ENCODE measurements at regions not wholly inside any gene's neighbourhood (a gene's known extent, or its start where the extent isn't known, plus 50 kb on each side); places are given as distances from the start of the nearest gene placed in this dataset.
"Not testable (repeated sequence)": the region's sequence is repeated elsewhere in the genome, so short reads cannot be mapped to it uniquely, and the experiment has no call there.

DNA sequence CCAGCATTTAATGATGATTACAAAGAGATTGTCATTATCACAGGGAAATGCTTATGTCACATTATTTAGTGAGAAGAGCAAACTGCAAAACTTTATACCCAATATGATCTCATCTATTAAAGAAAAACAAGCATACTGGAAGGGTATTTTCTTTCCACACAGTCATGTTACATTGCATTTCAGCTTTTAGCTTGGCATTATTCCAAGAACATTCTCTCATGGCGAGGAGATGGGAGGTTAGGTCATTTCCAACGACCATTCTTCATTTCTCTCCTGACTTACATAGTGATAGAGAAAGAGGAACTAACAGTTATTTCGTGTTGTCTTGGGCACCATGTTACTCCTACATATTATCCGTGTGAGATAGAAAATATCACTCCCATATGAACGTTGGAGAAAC, 309.4 kb upstream of the XYLT1 start:
- DNase-seq: no peak

DNA sequence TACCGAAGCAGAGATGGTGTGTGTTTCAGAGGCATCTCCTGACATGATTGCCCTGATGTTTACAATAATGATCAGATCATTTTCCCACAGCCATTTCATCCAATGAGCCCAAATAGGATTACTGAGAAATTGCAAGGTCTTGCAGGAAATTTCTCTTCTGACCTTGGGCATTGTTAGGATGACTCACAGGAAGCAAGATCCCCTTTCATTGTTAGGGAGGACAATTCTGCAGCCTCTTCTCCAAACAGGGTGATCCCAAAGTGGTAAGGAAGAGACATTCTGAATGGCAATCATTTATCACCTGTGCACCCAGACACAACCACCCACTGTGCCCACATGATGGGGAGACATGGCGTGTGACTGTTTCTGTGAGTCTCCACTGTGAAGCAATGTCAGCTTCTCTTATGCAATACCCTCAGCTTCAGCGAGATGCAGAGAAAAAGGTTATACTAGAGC, 306.7 kb upstream of the XYLT1 start:
- no peak for DNase-seq

DNA sequence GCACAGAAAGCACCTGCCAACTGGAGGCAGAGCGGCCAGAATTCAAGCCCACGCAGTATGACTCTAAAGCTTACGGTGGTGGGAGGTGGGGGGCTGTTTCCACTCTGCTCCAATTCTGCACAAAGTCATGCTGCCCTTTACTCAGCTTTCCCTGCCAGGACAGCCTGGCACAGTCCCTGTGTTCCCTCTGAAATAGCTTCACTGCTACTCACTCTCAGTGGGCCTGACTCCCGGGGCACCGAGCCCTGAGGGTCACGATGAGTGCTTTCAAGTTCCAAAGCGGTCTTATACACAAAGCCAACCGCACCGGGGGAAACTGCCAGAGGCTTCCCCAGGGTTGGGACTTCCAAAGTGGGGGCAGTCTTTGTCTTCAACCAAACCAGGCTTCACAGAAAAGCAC, 306.1 kb upstream of the XYLT1 start:
- no peak for DNase-seq

DNA sequence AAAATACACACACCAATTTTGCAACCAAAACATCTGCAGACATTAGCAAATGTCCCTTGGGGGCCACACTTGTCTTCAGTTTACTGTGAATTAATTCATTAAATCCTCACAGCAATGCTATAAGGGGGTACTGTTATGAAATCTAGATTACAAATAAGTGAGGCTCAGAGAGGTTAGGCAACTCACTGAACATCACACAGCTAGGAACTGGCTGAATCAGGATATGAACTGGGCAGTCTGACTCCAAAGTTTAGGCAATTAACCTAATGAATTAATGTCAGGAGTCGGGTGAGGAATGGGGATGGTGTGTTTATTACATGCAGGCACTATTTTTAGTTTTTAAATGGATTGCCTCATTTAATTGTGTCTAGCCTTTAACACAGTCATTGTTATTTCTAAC, 305.7 kb upstream of the XYLT1 start:
- no peak for DNase-seq

DNA sequence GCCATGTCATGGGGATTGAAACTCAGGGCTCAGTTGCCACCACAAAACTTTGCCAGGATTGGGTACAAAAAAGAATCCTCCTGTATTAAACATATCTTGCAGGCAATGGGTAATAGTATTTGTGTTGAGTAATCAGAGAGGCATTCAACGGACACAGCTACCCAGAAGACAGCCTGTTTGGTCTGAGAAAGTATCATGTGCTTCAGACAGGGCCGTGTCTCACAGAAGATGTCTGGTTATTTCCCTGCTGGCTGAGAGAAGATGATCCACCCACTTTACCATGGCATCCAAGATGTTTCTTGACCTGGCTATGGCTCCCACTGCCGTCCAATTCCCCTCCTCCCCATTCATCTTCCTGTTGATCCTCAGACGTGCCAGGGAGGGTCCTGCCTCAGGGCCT, 304.3 kb upstream of the XYLT1 start:
- DNase-seq: no peak

DNA sequence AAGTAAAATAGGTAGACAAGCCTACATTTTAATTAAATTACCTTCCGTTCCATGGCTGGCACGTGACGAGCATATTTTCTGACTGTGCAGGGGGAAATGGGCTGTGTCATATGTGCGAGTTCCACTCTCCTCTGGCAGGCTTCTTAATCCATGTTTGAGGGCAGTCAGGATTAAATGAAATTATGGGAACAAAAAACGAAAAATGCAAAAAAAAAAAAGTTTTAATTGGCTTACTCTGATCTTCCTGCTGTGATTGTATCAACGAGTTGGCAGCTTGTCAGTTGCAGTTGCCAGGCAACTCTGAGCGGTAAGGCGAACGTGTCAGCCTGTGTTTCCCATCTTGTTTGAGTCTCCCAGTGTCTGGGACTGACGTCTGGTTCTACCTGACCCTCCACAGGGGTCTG, 302.9 kb upstream of the XYLT1 start:
- DNase-seq: no peak

DNA sequence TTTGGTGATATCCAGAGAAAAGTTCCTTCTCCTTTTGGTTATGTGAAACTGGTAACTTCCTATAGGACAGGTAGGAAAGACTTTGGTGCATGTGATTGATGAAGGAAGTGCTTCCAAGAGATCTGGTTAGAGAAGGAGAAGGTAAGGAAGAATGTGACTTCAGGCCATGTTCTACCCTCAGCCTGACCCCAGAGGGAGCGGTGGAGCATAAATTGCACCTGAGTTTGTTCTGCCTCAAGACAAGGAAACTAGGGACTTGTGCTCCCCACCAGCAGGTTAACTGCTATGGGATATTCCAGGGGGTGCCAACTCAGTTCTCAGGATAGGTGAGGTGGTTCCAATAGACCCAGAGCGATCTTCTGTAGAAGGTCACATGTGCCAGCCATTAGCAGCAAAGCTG, 299.3 kb upstream of the XYLT1 start:
- no peak for DNase-seq

DNA sequence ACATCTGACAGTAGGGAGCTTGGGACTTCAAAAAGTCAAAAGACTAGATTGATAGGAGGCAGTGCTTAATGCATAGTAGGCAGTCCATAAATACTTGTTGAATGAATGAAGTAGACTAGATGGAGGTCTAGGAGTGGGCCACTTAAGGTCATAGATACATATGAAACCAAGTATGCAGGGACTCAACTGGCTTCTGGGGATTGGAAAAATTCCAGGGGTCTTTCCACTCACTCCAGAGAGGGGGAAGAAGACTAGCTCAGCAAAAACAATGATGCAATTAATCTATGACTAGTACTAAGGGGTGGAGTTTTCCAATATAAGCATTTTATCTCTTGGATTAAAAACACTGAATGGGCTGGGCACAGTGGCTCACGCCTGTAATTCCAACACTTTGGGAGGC, 298.3 kb upstream of the XYLT1 start:
- no peak for DNase-seq

DNA sequence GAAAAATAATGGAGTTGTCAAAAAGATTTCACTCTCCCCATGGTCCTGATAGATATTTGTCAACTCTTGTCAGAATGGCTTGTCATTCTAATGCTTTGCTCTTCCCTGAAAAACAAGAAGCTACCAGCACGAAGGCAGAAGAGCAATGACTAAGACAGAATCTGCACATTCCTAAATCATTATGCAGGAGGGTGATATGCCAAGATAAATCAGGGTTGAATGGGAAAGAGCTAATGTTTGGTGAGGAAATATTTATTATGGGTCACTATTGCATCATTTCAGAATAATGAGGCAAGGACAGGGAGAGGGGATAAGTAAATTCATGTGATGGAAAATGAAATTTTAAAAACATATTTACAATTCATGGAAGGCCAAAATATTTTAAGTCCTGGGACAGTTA, 297.5 kb upstream of the XYLT1 start:
- DNase-seq: no peak

DNA sequence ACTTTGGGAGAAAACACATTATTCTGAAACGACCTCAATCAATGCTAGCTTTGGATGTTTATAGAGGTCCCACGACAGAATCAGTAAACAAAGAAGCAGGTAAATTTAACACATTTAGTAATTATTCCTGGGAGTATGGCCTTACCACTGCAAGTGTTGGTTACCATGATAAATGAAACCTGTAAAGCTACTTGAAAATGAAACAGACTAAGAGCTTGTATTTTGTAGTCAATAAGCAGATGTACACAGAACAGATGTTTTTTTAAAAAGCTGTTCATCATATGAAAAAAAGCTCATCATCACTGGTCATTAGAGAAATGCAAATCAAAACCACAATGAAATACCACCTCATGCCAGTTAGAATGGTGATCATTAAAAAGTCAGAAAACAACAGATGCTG, 295.3 kb upstream of the XYLT1 start:
- DNase-seq: no peak

DNA sequence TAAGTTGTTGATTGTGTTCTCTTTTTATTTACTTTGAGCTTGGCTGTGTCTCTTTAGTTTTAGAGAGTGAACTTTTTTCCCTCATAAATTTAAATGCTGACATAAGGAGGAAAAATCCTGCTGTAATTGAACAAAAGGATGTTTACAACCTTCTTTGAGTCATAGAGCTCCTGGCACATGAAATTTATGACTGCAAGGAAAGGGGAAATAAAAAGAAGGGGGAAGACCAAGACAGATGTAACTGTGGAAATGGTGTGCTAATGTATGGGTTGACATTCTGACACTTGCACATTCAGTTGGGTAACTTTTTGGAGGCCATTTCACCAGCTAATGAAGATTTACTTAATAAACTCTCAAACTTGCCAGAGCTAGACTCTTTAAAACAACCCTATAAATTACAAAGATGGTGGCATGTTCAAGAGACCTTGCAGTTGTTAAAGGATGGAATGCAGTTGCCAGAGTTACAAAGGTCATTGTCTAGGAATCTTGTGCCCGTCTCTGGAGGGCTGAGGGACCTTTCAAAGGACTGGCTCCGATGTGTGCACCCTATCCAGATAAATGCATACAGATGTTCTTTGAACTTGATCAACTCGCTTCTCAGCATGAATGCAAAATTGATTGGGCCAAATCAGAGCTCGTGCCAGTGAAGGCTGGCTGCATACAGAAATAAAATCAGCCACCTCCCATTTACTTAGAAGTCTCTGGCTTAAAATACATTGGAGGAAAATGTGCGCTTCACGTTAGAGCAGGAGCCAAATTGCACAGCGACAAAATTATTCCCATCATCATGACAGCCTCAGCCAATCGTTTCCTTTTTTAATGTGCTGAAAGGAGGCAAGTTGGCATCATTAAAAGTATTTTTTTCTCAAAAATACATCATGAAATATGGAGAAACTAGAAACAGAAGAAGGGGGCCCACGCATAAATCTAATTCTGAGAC, 289.0 kb upstream of the XYLT1 start:
- no peak for DNase-seq

DNA sequence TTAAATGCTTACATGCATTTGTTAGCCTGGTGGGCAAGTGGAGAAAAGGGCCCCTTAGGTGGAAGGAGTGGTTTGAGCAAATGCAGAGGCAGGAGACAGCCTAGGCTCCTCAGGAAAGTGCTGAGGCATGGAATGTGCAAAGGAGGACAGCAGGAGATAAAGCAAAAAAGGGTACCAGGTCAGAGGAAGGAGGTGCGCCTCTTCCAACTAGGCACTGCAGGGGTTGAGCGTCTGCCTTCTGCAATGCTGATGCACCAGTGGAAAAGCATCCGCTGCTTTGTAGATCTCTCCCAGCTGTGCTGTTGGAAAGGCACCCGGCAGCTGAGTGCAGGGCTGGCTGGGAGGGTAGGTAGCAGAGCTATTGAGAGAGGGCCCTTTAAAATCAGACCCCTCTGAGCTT, 287.0 kb upstream of the XYLT1 start:
- no peak for DNase-seq

DNA sequence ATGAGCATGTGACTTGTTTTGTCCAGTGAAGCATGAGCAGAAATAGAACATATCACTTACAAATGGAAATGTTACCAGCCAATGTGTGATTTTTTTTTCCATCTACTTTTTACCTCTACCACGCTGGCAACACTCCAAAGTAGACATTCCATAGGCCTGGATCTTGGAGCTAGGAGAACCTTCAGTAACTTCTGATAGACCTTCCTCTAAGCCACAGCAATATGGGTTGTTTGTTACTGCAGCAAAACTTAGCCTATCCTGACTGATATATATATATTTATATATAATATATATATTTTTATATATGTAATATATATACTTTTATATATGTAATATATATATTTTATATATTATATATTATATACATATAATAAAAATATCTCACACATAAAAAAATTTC, 284.4 kb upstream of the XYLT1 start:
- DNase-seq: no peak

DNA sequence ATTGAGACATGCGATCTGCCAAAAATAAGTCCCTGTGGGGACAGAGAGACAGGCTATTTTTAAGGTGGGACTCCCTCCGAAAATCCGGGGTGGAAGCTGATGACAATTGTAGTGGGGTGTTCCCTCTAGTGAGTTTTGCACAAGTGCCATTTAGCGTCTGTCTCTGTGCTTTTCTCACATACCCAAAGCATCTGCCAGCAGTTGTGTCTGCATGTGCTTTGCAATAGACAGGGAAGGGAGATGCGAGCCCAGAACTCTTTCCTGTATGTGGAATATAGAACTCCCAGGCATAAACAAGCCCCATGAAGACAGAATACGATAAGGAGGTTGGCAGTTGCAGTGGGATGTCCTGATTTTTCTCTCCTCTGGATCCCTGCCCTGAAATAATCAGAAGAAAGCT, 282.7 kb upstream of the XYLT1 start:
- no peak for DNase-seq

DNA sequence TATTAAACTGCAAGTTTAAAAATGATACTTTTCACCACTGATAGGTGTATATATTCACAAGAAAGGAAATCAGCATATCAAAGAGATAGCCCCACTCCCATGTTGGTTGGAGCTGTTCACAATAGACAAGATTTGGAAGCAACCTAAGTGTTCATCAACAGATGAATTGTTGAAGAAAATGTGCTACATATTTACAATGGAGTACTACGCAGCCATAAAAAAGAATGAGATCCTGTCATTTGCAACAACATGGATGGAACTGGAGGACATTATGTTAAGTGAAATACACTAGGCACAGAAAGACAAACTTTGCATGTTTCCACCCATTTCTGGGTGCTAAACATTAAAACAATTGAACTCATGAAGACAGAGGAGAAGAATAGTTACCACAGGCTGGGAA, 278.9 kb upstream of the XYLT1 start:
- no peak for DNase-seq

DNA sequence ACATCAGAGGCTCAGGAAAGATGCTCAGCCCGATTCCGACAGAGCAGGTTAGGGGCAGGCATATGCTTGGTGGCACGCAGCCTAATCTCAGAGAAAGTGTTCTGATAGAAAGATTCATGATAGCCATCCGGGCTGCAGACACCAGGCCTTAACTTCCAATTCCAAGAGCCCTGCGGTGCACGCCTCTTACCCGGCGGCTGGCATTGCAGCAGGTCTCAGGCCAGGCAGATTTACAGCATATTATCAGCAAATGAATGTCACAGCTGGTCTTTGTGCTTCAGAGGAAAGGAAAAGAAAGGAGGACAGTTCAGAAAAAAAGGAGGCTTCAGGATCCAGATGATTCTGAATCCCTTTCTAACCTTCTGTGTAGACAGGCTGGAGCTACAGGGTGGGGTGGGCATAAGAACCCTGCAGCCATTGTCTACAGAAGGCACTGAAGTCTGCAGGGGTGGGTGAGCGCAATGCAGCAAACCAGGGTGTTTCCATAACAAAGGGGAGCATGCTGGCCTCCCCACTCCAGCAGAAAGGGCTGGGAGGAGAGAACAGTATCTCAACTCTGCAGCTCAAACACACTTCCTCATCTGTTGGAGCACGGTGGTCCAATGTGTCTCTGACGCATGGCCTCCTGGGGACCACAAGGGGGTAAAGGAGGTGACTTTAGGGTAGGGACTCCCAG, 277.4 kb upstream of the XYLT1 start:
- DNase-seq: no peak

DNA sequence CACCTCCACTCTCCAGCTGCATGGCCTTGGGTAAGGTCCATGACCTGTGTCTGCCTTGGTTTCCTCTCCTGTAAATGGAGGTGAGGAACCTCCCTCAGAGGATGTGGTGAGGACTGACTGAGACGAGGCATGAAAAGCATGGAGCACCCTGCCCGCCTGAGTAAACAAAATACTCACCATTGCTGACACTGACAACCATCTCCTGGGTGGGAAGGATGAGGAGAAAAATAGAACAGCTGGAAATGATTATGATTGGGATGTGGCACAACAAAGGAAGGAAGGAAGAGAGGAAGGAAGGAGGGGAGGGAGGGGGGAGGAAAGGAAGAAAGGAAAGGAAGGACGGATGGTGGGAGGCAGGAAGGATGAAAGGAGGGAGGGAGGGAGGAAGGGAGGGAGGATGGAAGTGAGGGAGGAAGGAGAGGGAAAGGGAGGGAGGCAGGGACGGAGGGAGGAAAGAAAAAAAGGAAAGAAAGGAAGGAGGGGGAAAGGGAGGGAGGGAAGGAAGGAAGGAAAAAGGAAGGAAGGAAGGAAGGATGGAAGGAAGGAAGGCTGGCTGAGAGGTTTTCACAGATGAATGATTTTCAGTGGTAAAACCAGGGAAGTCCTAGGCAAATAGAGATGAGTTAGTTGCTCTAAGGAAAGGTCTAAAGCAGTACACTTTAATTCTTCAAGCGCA, 276.5 kb upstream of the XYLT1 start:
- no peak for DNase-seq

DNA sequence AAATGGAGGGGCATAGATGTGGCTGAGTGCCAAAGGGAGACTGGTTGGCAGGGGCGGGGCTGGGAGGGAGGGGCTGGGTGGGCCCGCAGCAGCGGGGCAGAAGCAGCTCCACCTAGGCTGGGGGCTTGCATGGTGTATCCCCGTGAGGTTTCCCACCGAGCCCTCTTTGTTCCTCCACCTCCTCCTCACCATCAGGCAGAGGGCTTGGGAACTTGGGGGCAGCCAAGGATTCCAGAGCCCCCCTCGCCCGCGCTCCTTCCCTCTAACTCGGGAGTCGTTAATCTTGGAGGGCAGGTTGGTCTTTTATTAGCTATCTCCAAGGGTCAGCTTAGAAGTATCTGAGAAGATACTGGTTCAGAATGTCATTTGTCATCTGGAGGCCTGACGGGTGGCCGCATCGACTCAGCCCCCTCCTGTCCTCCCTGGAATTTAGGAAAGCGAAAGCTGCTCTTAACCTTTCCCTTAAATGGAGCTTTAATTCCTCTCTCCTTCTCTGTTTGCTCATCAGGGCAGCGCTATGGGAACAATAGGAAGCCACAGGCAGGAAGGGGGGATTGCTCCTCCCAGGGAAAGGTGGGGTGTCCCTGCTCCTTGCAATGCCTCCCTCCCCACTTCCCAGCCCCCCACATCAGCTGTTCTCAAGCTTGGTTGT, 274.3 kb upstream of the XYLT1 start:
- no peak for DNase-seq

DNA sequence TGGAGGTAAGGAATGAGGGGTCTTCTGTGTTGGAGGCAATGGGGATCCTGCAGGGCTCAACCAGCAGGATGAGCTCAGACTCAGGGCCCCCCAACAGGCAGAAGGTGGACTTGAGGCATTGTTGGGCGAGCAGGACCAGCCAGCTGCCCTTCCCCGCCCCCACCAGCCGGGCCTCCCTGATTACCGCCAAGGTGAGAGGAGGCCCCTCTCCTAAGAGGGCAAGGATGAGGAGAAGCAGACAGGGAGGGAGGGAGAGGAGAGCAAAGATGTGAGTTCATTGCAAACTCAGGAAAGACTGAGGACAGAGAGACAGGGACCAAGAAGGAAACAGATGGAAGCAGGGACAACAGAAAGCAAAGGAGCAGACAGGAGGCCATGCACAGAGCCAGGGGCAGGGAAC, 272.8 kb upstream of the XYLT1 start:
- no peak for DNase-seq

DNA sequence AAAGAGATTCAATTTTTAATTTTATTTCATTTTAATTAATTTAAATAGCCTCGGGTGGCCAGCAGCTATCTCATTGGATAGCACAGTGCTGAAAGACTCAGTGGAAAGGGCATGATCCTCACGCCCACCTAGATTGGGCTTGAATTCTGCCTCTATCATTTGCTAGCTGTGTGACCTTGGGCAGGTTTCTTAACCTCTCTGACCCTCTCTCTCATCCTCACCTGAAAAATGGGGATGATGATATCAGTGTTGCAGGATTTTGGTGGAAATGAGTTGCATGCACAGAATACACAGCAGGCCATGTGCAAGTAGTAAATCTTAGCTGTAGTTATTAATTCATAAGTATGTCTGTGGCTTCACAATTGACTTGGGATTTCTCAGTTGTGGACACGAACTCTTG, 272.4 kb upstream of the XYLT1 start:
- DNase-seq: no peak

DNA sequence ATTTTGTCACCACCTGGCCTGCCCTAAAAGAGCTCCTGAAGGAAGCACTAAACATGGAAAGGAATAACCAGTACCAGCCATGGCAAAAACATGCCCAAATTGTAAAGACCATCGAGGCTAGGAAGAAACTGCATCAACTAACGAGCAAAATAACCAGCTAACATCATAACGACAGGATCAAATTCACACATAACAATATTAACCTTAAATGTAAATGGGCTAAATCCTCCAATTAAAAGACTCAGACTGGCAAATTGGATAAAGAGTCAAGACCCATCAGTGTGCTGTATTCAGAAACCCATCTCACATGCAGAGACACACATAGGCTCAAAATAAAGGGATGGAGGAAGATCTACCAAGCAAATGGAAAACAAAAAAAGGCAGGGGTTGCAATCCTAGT, 264.3 kb upstream of the XYLT1 start:
- not testable (repeated sequence) for DNase-seq

DNA sequence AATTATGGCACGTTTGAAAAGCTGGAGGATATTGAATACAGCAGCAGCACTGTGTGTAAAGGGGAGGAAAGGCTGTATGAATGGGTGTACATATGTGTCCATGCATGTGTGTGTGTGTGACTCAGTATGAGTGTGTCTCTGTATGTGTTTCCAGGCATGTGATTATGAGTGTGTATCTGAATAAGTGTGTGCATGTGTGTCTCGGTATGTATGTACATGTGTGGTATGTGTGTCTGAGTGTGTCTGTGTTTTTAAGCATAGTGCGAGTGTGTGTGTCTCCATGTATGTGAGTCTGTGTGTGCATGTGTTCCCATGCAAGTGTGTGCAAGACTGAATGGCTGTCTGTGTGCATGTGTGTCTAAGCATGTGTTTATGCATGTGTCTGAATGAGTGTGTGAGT, 259.1 kb upstream of the XYLT1 start:
- DNase-seq: no peak

DNA sequence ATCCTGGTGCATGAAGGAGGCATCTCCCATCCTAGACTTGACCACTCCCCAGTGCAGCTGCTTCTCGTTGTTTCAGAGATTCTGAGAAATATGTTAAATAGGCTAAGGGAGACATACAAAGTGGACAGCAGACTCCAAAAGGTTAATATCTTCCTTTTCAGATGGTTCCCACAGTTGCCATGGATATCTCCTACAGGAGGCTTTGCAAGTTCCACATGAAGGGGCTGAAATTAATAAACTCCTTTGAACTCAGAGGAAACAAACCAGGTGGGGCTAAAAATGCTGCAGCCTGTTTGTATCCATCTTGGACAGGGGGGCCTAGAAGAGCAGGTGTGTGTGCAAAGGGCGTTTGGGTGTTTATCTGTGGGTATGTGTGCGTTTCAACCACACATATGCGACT, 257.4 kb upstream of the XYLT1 start:
- no peak for DNase-seq
